Caco-2 (cell line): ENCODE measurements at regions not wholly inside any gene's neighbourhood (a gene's known extent, or its start where the extent isn't known, plus 50 kb on each side); places are given as distances from the start of the nearest gene placed in this dataset.

ENCODE experiments used
- BruUV-seq: library from RNA; stranded (reverse); fragments of 400-500 nt; replicated peaks from 2 replicates; lab custom pipeline; 2021; lab: Mats Ljungman, UMichigan
- CTCF ChIA-PET: fragments of 300-600 bp; sonication (Branson Sonifier 250); formaldehyde crosslinking; loops from one replicate; lab custom pipeline; 2022; ENCODE audit warnings: antibody characterized with exemption; lab: Charles Lee
- POLR2A ChIA-PET: fragments of 300-600 bp; sonication (Branson Sonifier 250); formaldehyde crosslinking; loops from one replicate; lab custom pipeline; 2022; ENCODE audit warnings: antibody characterized with exemption; lab: Charles Lee
- DNase-seq, 2 experiments: peaks; one replicate each; pipeline versions ENCODE4 v3.0.0 to v3.0.0-alpha.2; 2020 to 2022
- H3K27me3 ChIP-seq: replicated peaks from 2 replicates; pipeline ENCODE4 v1.6.0; 2011; ENCODE audit warnings: low read length; ENCODE audit not compliant: control insufficient read depth, insufficient read depth
- H3K36me3 ChIP-seq: 2 replicates; pipeline ENCODE4 v1.5.1; 2011; ENCODE audit warnings: low read length; ENCODE audit not compliant: control insufficient read depth, insufficient read depth
- H3K4me1 ChIP-seq: fragments of 250-450 bp; sonication (Bioruptor Pico); 2 replicates; pipeline ENCODE4 v1.5.1; 2020; ENCODE audit warnings: mild to moderate bottlenecking
- H3K4me3 ChIP-seq: 2 replicates; pipeline ENCODE4 v1.5.1; 2011; ENCODE audit warnings: low read depth, mild to moderate bottlenecking, control low read depth, low read length
- H3K9me3 ChIP-seq: fragments of 250-450 bp; sonication (Bioruptor Pico); 2 replicates; pipeline ENCODE4 v1.5.1; 2020; ENCODE audit warnings: mild to moderate bottlenecking, moderate library complexity
- H3K27ac Mint-ChIP-seq: one replicate; pipeline ENCODE4 v1.8.0; 2022; ENCODE audit warnings: mixed read lengths; ENCODE audit not compliant: unreplicated experiment
- H3K27me3 Mint-ChIP-seq: one replicate; pipeline ENCODE4 v1.8.0; 2022; ENCODE audit warnings: mixed read lengths; ENCODE audit not compliant: insufficient read depth, unreplicated experiment
- H3K36me3 Mint-ChIP-seq: one replicate; pipeline ENCODE4 v1.8.0; 2022; ENCODE audit warnings: mild to moderate bottlenecking, mixed read lengths; ENCODE audit not compliant: insufficient read depth, unreplicated experiment
- H3K4me1 Mint-ChIP-seq: one replicate; pipeline ENCODE4 v1.8.0; 2022; ENCODE audit warnings: low read depth, mixed read lengths; ENCODE audit not compliant: unreplicated experiment
- H3K4me3 Mint-ChIP-seq: one replicate; pipeline ENCODE4 v1.8.0; 2022; ENCODE audit warnings: mild to moderate bottlenecking, moderate library complexity, mixed read lengths; ENCODE audit not compliant: unreplicated experiment
- H3K9me3 Mint-ChIP-seq: one replicate; pipeline ENCODE4 v1.8.0; 2022; ENCODE audit warnings: mixed read lengths; ENCODE audit not compliant: unreplicated experiment
- intact Hi-C: fragments of 100-400 bp; cut with micrococcal nuclease; formaldehyde crosslinking; loops from one replicate; pipeline ENCODE4 v1.10.0; 2022; ENCODE audit not compliant: unreplicated experiment
- TF ChIP-seq, protein P1 (sequence below), 2 experiments: fragments of 200-600 bp in 1 of 2; IDR thresholded peaks; 1 replicate in 1 of 2; 2 replicates in 1 of 2; pipeline versions ENCODE4 v1.5.1 to v1.8.0; 2011 to 2022; ENCODE audit warnings: antibody characterized with exemption in 1 of 2, control low read depth in 1 of 2, inconsistent platforms in 1 of 2, low read depth in 1 of 2, low read length in 1 of 2, mild to moderate bottlenecking in 1 of 2, moderate library complexity in 1 of 2; ENCODE audit not compliant: insufficient read depth in 1 of 2, severe bottlenecking in 1 of 2, unreplicated experiment in 1 of 2

DNA sequence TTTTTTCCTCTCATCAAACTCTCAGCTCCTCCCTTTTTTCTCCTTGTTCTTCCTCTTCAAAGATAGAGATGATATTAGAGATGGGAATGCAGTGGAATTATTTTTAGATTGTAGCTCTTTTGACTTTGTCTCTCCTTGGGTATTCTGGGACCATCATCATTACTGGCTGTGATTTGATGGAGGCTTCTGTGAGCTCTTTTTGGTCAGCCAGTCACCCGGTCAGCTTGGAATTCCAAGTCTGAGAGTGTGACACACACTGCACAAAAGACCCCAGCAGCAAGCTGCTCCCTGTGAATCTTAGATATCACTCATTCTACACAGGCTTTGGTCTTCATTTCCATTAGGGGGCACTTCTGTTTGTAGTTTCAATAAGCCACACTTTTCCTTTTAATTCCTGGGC, 51.6 kb upstream of the NEK7 start:
- CTCF ChIA-PET = no interaction called here
- no peak overlapping the region for H3K27ac Mint-ChIP-seq
- no peak for DNase-seq
- H3K9me3 ChIP-seq = 0 out of 2 replicates have a peak, but pooled peaks cover 4% of the 10 kb centered on the region
- TF ChIP-seq, protein P1, sequence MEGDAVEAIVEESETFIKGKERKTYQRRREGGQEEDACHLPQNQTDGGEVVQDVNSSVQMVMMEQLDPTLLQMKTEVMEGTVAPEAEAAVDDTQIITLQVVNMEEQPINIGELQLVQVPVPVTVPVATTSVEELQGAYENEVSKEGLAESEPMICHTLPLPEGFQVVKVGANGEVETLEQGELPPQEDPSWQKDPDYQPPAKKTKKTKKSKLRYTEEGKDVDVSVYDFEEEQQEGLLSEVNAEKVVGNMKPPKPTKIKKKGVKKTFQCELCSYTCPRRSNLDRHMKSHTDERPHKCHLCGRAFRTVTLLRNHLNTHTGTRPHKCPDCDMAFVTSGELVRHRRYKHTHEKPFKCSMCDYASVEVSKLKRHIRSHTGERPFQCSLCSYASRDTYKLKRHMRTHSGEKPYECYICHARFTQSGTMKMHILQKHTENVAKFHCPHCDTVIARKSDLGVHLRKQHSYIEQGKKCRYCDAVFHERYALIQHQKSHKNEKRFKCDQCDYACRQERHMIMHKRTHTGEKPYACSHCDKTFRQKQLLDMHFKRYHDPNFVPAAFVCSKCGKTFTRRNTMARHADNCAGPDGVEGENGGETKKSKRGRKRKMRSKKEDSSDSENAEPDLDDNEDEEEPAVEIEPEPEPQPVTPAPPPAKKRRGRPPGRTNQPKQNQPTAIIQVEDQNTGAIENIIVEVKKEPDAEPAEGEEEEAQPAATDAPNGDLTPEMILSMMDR (IDR thresholded peaks at IDR 0.05; ENCODE audit: insufficient read depth in 1 of 2, low read depth in 1 of 2, low read length in 1 of 2, severe bottlenecking in 1 of 2, unreplicated experiment in 1 of 2) = no peak
- no peaks in the 10 kb centered on the region for H3K27me3 Mint-ChIP-seq
- no TSS peak for BruUV-seq
- H3K36me3 ChIP-seq = no peaks in the 10 kb centered on the region
- no peaks in the 10 kb centered on the region for H3K36me3 Mint-ChIP-seq
- intact Hi-C loops = no loop called here
- POLR2A ChIA-PET = no interaction called here
- H3K27me3 ChIP-seq = no peaks in the 10 kb centered on the region
- H3K4me1 ChIP-seq = peaks cover 27% of the 10 kb centered on the region
- no peak overlapping the region for H3K4me3 Mint-ChIP-seq
- H3K9me3 Mint-ChIP-seq = peaks cover 7% of the 10 kb centered on the region
- peaks cover 17% of the 10 kb centered on the region for H3K4me1 Mint-ChIP-seq
- H3K4me3 ChIP-seq = no peak overlapping the region

DNA sequence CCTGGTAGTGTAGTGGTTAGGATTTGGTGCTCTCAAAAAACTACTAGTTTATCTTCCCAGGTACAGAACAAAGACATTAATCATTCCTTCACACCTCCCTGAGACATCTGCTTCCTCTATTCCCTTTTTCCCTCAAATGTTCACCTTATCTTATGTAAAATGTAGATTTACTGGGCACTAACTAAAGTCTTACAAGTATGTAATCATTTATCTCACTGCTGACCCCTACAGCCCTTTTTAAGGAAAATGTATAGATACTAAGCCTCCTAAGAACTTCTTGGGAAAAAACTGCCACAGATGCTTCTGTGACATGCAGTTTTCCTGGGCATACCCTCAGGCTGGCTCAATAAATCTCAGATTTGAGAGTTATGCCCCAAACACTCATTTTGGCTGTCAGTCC, 50.8 kb upstream of the NEK7 start:
- no peaks in the 10 kb centered on the region for H3K27me3 Mint-ChIP-seq
- H3K36me3 ChIP-seq = no peaks in the 10 kb centered on the region
- POLR2A ChIA-PET = no interaction called here
- H3K4me3 ChIP-seq = no peak overlapping the region
- no TSS peak for BruUV-seq
- intact Hi-C loops = no loop called here
- peak overlapping the region; percentile 44 for H3K27ac Mint-ChIP-seq
- no peaks in the 10 kb centered on the region for H3K27me3 ChIP-seq
- peaks cover 7% of the 10 kb centered on the region for H3K9me3 Mint-ChIP-seq
- H3K4me1 Mint-ChIP-seq = peaks cover 17% of the 10 kb centered on the region
- H3K4me3 Mint-ChIP-seq = no peak overlapping the region
- CTCF ChIA-PET = no interaction called here
- DNase-seq = no peak
- TF ChIP-seq, protein P1 (IDR thresholded peaks at IDR 0.05; ENCODE audit: insufficient read depth in 1 of 2, low read depth in 1 of 2, low read length in 1 of 2, severe bottlenecking in 1 of 2, unreplicated experiment in 1 of 2) = no peak
- H3K9me3 ChIP-seq = 0 out of 2 replicates have a peak, but pooled peaks cover 4% of the 10 kb centered on the region
- H3K4me1 ChIP-seq = peaks cover 27% of the 10 kb centered on the region
- no peaks in the 10 kb centered on the region for H3K36me3 Mint-ChIP-seq
